ENCODE measurements at regions not wholly inside any gene's neighbourhood (a gene's known extent, or its start where the extent isn't known, plus 50 kb on each side); places are given as distances from the start of the nearest gene placed in this dataset.
"Not testable (repeated sequence)": the region's sequence is repeated elsewhere in the genome, so short reads cannot be mapped to it uniquely, and the experiment has no call there.

DNA sequence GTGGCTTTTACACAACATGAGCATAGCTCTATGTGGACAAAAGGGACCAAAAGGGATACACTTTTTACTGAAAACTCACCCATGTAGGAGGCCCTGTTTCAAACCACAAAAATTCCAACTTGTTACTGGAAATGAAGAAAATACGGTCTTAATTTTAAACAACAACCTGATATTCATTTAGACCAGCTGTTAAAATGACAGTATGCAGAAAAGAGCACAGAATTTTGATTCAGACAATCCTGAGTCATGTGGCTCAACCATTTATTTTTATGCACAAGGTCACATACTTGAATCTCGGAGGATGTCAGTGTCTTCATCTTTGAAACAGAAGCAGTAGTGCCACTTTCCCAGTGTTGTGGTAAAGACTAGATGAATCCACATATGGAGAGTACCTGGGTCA, 426.5 kb upstream of the NFE2L3 start:
- DNase-seq = no peak

GRCh38 chr7:25726170-25726780, 425.7 kb upstream of the NFE2L3 start:
- peak; percentile 85 for DNase-seq

GRCh38 chr7:25726781-25727311, 425.2 kb upstream of the NFE2L3 start:
- peak; percentile 93 for DNase-seq

DNA sequence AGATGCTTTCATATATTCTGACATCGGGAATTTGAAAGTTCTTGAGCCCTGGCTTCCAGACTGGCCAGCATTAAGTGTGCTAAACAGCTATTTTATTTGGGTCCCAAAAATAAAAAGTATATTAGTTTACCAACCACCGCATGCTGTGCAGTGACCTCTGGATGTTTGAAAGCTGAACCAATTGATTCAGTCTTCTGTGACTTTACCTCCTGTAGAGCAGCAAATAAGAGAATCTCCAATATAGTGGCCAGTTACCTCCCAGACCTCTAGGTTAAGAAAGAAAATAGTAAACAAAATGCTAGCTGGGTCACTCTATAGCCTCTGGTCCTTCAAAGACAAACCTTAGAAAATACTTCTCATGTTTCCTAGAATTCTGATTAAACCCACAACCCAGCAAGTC, 424.6 kb upstream of the NFE2L3 start:
- DNase-seq = no peak

GRCh38 chr7:25727876-25728275, 424.1 kb upstream of the NFE2L3 start:
- no peak for DNase-seq

GRCh38 chr7:25731068-25731845, 420.7 kb upstream of the NFE2L3 start:
- DNase-seq = no peak

GRCh38 chr7:25731846-25732245, 420.2 kb upstream of the NFE2L3 start:
- no peak for DNase-seq

DNA sequence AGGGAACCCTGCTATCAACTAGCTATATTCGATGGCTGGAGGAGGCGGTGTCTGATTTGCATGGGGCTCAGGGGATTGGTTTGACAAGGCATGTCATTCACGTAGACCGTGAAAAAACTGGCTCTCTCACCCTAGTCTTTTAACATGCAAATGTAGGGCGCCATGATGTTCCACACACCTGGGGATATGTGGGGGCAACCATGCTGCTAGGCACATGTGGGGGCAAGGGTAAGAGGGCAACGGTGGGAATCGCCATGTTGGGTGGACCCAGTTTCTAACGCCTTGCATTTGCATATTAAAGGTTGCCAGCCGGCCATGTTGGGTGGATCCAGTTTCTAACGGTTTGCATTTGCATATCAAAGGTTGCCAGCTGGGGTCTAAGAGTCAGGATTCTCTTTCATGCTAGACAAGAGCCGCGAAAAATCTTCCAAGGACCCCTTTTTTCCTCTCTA, 419.2 kb upstream of the NFE2L3 start:
- no peak for DNase-seq

DNA sequence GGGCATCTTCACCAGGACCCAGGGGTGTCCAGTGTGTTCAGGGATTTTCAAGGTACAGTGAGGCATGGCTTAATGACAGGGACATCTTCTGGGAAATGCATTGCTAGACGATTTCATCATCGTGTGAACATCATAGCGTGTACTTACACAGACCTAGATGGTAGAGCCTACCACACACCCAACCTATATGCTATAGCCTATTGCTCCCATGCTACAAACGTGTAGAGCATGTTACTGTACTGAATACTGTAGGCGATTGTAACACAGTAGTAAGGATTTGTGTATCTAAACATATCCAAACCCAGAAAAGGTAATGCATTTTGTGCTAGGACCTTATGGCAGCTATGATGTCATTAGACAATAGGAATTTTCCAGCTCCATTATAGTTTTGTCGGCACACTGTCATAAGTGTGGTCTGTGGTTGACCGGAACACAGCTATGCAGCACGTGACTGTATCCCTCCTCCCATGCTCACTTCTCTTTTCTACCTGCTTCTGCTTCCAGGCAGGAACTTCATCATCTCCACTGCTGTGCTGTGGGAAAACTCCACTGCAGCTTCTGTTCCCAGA, 416.2 kb upstream of the NFE2L3 start:
- DNase-seq = no peak

DNA sequence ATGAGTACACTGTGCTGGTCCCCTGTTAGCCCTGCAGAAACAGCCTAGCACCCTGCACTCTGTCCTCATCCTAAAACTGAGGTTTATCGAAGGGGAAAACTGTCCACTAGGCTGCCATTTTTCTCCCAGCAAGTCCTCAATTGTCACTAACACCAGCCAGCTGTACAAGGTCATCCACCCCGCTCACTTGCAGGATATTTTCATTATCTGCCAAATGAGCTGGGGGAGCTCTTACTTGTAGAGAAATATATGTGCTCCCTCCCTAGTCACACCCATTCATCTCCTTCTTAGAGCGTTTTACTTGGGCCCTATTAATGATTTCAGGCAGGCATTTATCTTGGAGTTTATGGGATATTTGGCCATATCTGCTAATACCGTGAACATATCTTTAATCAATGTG, 413.5 kb upstream of the NFE2L3 start:
- no peak for DNase-seq

- no peak for DNase-seq
These were observed 412.9 kb upstream of the NFE2L3 start for GRCh38 chr7:25739143-25739542.

DNA sequence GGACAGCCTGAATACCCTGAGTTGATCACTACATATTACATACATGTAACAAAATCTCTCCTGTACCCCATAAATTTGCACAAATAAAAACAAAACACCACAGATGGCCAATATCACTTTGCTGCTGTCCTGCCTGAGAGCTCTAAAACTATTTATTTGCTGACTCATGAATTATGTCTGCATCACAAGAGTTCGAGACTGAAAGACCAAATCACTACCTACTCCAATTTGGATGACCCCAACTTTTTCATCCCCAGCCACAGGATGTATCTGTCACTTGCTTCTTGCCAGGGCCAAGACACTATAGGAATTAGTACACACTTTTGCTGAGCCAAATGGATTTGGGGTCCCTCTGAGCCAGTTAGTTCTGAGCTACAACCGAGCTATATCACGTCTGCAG, 409.7 kb upstream of the NFE2L3 start:
- DNase-seq = no peak

GRCh38 chr7:25743670-25744451, 408.1 kb upstream of the NFE2L3 start:
- not testable (repeated sequence) for DNase-seq

- no peak for DNase-seq
These were observed 401.1 kb upstream of the NFE2L3 start for GRCh38 chr7:25750744-25751508.

GRCh38 chr7:25752154-25752553, 399.8 kb upstream of the NFE2L3 start:
- no peak for DNase-seq

DNA sequence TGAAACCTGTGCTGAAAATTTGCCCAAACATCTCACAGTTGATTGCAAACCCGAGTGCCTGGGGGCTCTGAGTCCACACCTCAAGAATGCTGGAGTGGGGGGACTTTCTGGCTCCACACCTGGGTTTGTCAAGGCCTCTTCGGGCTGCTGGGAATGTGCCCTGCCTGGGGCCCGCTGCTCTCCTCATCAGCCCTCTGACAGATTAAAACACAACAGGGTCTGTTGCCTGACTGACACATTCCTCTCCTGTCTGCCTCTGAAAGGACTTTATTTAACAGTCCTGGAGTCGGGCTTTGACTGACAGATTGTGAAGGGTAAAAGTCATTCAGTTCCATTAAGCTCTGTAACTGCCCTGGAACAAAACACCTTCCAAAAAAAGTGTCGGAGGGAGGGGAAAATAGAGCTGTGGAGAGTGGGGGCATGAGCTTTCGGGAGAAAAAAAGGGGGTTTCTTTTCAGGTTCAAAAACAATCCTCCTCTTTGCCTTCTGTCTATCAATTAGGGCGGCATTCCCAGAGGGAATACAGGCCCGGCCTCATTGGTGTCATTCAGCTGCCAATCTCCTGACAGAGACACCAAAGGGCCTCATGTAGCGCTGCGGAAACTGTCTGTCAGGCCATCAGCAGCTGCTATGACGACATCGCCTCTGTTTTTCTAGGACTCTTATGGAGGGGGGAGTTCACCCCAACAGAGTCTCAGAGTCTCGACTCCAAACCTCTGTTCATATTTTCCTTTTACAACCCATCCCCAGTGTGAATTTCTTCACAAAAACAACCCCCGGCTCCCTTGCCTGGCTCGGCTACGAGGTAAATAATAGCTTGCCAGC, 398.8 kb upstream of the NFE2L3 start:
- no peak for DNase-seq

- DNase-seq = no peak
These were observed 398.2 kb upstream of the NFE2L3 start for GRCh38 chr7:25753837-25754236.

- DNase-seq = no peak
These were observed 397.7 kb upstream of the NFE2L3 start for GRCh38 chr7:25754333-25754732.

GRCh38 chr7:25754751-25755150, 397.2 kb upstream of the NFE2L3 start:
- DNase-seq = no peak

DNA sequence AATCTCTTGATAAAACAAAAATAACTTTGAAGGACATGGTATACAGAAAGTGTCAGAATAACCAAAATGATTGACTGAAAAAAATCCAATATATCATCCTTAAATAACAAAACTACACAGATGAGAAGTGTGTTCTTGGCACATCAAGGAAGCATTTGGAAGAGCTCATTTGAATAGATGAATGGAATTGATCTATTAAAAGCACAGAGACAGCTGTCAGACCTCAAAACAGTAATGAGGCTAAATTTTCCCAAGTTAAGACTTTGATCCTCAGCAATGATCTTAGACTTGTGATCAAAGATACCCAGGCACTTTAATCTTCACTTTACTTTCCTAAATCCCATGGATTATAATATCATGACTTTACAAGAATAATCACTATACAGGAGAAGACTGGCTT, 395.4 kb upstream of the NFE2L3 start:
- no peak for DNase-seq

GRCh38 chr7:25758559-25758958, 393.4 kb upstream of the NFE2L3 start:
- peak; percentile 55 for DNase-seq

GRCh38 chr7:25759286-25759685, 392.7 kb upstream of the NFE2L3 start:
- DNase-seq = peak; percentile 43

Measured in DMS 273 treated with DMSO at 0.1 percent for 48 hours (cell line).